ENCODE measurements at regions not wholly inside any gene's neighbourhood (a gene's known extent, or its start where the extent isn't known, plus 50 kb on each side); places are given as distances from the start of the nearest gene placed in this dataset.

GRCh38 chr9:129412814-129413536, 207.9 kb downstream of the C9orf50 start:
- Histone ChIP-seq H2BK12ac (ENCODE audit: low read depth, low read length) (0 out of 2 replicates have a peak overlapping the region, but pooled peaks have one; percentile 87), H3K9me3 (ENCODE audit: insufficient read depth in 2 of 2, low read depth in 1 of 2, low read length in 1 of 2) (peaks cover 0 to 5% of the 10 kb centered on the region in 2 experiments; a peak in 2 of 4 replicates), H3K14ac (ENCODE audit: insufficient read length) (no peak overlapping the region), H4K5ac (ENCODE audit: insufficient read length, low read depth, low read length) (peak overlapping the region; percentile 51), H3K23me2 (ENCODE audit: low read depth, low read length) (peaks cover 7% of the 10 kb centered on the region; the same call in 1 of the 2 replicates), H3K79me2 (ENCODE audit: control insufficient read depth in 1 of 2, insufficient read depth in 2 of 2, low read length in 2 of 2) (no peaks in the 10 kb centered on the region), H2AFZ (ENCODE audit: low read length) (peak overlapping the region; percentile 96), H3K9ac (replicated peaks in 1 of 4; ENCODE audit: extremely low read depth in 1 of 4, low read depth in 3 of 4, low read length in 3 of 4) (peak overlapping the region in 3 of 4 experiments; percentile 4 to 57 (median 38); a peak in 2 of 7 replicates), H2BK20ac (ENCODE audit: low read length) (0 out of 2 replicates have a peak overlapping the region, but pooled peaks have one; percentile 8), H3K4me2 (ENCODE audit: insufficient read depth in 1 of 2, low read depth in 2 of 2, low read length in 2 of 2) (peak overlapping the region; percentile 69 to 89), H3K23ac (ENCODE audit: insufficient read length) (no peak overlapping the region), H3K4me1 (replicated peaks in 1 of 4; ENCODE audit: control insufficient read depth in 3 of 4, insufficient read depth in 4 of 4, low read length in 3 of 4) (peaks cover 0 to 24% (median 18%) of the 10 kb centered on the region in 4 experiments; a peak in 6 of 7 replicates), H3K4me3 (ENCODE audit: extremely low read depth in 1 of 4, insufficient read depth in 2 of 4, low read depth in 3 of 4, low read length in 4 of 4) (peak overlapping the region; percentile 36 to 88 (median 42)), H2BK5ac (ENCODE audit: low read depth, low read length) (0 out of 2 replicates have a peak overlapping the region, but pooled peaks have one; percentile 81), H3K27me3 (replicated peaks in 1 of 4; ENCODE audit: control insufficient read depth in 3 of 4, extremely low read depth in 1 of 4, insufficient read depth in 3 of 4, low read length in 3 of 4) (peaks cover 0 to 6% (median 0%) of the 10 kb centered on the region in 4 experiments; a peak in 5 of 7 replicates), H3K18ac (ENCODE audit: extremely low read depth, low read length) (peak overlapping the region; percentile 83), H3K4ac (replicated peaks; ENCODE audit: insufficient read length, low read depth, low read length) (peak overlapping the region; percentile 38), H2AK5ac (ENCODE audit: low read depth, low read length) (no peak overlapping the region; the same call in 1 of the 2 replicates), H3K56ac (replicated peaks; ENCODE audit: insufficient read length, low read depth, low read length) (peak overlapping the region; percentile 82), H3K79me1 (ENCODE audit: low read depth, low read length) (no peaks in the 10 kb centered on the region), H2BK120ac (replicated peaks; ENCODE audit: low read depth, low read length) (no peak overlapping the region), H2BK15ac (ENCODE audit: low read length) (no peak overlapping the region), H4K8ac (ENCODE audit: extremely low read depth, insufficient read depth, low read length) (peak overlapping the region; percentile 86), H3K36me3 (ENCODE audit: control insufficient read depth in 2 of 4, insufficient read depth in 4 of 4, low read length in 3 of 4) (no peaks in the 10 kb centered on the region), H3K27ac (ENCODE audit: low read depth, low read length) (no peak overlapping the region; the same call in 1 of the 2 replicates), H4K91ac (replicated peaks; ENCODE audit: insufficient read length, low read length) (peak overlapping the region; percentile 81), H4K20me1 (replicated peaks in 1 of 2; ENCODE audit: control insufficient read depth in 1 of 2, insufficient read depth in 2 of 2, low read length in 2 of 2) (peaks cover 0 to 4% of the 10 kb centered on the region in 2 experiments)
- CTCF ChIA-PET (ENCODE audit: partially characterized antibody) = interaction anchor here (1.0 to 1.4 kb wide), 2 partner anchors 14 to 87 kb away, joined by 3 to 5 read pairs; no protein-coding TSS in a partner anchor
- POLR2A ChIA-PET (ENCODE audit: partially characterized antibody) = interaction anchor here (0.8 to 1.0 kb wide), 2 partner anchors 8 to 48 kb away, joined by 3 read pairs; no protein-coding TSS in a partner anchor
- 12% methylated on average over 21 of the region's 49 CpGs; no CpG with 5 or more reads in 1 of the 2 experiments for WGBS, 2 experiments (ENCODE audit: extremely low coverage in 1 of 2, insufficient coverage in 1 of 2, insufficient read length in 1 of 2, insufficient replicate concordance in 2 of 2, low coverage in 1 of 2, low lambda C conversion rate in 2 of 2, missing lambda C conversion rate in 1 of 2)
- FAIRE-seq = no peak
- no peak for TF ChIP-seq SP2 (IDR thresholded peaks at IDR 0.05; ENCODE audit: low read length)
- peak; percentile 12 for TF ChIP-seq ASH2L (IDR thresholded peaks at IDR 0.05; ENCODE audit: low read length)
- DNase-seq (ENCODE audit: low read depth in 1 of 2, low spot score in 2 of 2) = no peak
